ENCODE measurements at regions not wholly inside any gene's neighbourhood (a gene's known extent, or its start where the extent isn't known, plus 50 kb on each side); places are given as distances from the start of the nearest gene placed in this dataset.
"Not testable (repeated sequence)": the region's sequence is repeated elsewhere in the genome, so short reads cannot be mapped to it uniquely, and the experiment has no call there.

DNA sequence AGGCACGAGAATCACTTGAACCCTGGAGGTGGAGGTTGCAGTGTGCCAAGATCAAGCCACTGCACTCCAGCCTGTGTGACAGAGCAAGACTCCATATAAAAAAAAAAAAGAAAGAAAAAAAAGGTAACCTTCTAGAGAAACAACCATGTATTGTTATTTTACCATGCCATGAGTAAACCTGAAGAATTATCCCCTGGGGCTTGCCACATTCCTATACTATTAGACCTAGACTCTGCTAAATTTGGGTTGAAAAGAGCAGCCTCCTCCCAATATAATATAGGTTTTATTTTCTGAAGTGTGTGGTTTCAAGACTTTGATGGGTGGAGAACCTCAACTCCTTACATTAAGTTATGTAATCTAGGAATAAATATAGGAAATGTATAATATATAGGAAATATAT is 118.0 kb upstream of the KCTD3 start:
- DNase-seq; ATAC-seq; intact Hi-C loops (cut with DNase I): not testable (repeated sequence)

DNA sequence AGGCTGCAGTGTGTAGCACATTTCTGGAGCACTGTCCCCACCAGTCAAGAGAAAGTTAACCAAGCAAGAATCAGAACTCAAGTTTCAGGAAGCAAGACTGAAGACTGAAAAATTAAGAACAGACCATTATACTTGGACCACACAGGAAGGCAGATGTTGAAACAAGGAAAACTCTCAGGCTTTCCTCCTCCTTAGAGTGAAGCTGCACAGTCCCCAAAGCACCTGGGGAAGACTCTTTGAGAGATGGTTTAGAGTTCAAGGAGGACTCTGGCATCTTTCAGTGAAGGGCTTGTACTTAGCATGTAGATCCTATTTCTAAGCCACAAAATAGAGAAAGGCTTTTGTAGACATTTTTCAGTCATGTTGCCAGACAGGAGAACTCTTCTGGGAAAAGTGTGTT is 113.7 kb upstream of the KCTD3 start:
- no peak for ATAC-seq
- no peak for DNase-seq
- intact Hi-C loops (cut with DNase I), result no loop called here

DNA sequence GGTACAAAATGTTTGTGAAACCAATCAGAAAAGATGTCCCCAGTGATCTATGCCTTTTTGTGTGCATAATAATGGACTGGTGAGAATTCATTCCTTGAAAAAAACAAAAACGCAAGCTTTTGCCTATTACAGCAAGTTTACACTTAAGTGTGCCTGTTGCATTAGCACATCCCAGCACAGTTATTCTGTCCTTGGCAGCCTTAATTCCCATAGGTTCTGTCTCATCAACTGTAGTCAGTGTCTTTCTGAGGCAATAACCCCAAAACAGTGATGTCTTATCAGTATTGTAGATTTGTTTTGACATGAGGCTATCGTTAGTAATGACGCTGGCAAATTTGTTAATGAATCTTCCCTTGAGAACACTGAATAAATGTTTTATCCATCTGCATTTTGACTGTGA is 109.9 kb upstream of the KCTD3 start:
- no peak for ATAC-seq
- intact Hi-C loops (cut with DNase I), result no loop called here
- no peak for DNase-seq

DNA sequence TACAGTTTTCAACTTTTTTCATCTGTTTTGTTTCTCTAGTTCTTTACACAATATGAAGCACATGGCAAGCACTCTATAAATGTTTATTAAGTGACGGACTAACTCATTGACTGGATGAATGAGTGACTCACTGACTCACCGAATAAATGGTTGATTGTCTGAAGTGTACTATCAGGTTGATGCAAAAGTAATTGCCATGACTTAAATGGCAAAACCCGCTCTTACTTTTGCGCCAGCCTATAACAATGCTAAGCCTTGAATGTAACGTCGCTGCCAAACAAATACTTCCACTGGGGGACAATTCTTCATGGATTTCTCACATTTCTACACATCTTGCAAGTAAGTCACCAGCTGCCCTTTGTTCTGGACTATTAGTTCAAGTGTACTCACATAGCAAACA is 109.0 kb upstream of the KCTD3 start:
- intact Hi-C loops (cut with DNase I), result no loop called here
- no peak for DNase-seq
- no peak for ATAC-seq

DNA sequence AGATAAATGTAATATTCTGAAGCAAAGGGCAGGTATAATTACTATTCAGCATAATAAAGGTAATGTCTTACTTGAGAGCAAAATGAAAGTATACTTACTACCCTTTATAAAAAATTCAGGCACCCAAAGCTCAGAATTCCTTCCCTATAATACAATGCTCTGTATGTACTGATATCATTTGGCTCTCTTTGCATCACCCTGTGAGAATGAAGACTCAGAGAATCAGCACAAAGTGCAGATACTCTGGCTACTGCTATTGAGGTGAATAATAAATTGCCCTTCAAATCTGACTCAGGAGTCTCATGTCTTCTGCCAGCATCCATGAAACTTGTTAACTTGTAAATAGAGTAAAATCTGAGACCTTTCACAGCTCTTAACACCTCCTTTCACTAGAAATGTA is 108.5 kb upstream of the KCTD3 start:
- DNase-seq (no peak), ATAC-seq (no peak)
- intact Hi-C loops (cut with DNase I), result no loop called here

DNA sequence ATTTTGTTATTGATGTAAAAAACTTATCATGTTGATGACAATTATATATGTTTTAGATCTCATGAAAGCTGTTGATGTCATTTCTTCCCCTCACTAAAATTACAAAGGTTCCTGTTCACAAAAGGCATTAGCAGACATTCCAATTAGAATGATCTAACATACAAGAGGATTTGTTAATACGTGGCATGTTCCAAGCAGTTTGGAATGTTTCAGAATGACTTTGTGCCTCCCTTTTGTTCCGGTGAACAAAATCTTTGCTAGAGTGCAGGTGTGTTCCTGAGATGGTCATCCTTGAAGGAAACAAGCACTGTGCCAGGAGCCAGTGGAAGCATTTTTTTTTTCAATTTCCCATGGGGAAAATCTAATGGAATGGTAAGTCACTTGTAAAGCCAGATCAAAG is 108.0 kb upstream of the KCTD3 start:
- DNase-seq (no peak), ATAC-seq (no peak)
- intact Hi-C loops (cut with DNase I), result no loop called here

DNA sequence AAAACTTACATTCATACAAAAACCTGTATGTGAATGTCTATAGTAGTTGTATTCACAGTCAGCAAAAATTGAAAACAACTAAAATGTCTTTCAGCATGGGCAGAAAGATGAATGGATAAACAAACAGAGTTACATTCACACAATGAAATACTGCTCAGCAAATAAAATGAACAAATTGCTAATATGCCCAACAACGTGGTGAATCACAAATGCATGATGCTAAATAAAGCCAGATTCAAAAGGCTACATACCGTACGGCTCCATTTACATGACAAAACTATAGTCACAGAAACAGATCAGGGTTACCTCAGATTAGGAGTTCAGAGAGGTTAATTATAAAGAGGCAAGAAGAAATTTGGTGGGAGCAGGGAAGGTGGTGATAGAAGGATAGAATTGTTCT is 100.7 kb upstream of the KCTD3 start:
- DNase-seq (no peak), ATAC-seq (no peak)
- intact Hi-C loops (cut with DNase I), result no loop called here

DNA sequence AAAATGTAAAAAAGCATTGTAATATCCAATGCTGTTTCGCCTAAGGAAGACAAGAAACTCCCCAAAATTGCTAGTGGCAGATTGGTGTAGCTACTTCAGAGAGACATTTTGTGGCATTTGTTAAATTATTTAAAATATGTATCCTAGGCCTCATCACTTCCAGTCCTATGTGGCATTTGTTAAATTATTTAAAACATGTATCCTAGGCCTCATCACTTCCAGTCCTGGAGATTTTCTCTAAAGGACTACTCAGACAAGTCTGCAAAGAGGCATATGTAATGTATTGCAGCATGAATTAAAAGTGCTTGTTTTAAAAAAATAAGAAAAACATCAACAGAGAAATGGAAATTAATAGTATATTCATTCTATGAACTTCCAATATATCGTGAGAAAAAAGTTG is 95.6 kb upstream of the KCTD3 start:
- DNase-seq (no peak), ATAC-seq (no peak)
- intact Hi-C loops (cut with DNase I), result no loop called here

DNA sequence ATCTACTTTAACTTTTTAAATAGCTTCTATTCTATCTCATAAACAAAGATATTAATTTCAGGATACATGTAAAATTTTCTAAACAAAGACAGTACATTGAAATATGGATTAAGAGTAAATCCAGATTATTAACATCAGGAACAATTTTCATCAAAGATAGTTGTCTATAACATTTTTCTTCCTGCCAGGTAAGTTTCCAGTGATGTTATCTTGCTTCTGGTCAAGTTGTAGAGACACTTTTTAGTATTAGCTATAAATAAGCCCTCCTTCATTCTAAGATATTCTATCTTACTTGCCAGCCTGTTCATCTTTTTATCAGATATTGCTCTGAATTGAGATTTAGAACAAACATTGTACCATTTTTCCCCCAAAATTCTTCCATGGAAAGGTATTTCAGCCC is 94.4 kb upstream of the KCTD3 start:
- intact Hi-C loops (cut with DNase I), result no loop called here
- DNase-seq, result no peak
- no peak for ATAC-seq

DNA sequence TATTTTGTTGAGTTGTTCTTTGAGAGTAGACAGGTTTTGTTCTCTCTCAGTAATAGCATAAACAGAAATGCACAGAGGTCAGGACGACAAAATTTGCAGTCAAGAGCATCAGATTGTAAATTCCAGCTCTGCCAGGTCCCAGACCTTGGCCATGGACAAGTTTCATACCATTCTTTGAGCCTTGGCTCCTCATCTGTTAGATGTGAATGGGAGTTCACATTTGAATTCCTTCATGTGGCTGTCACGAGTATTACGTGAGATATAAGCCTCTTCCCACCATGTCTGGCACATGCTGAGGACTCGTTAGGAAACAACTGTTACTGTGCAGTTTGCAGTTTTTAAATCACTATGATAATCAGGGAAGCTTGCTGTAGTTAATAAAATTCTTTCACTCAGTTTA is 93.2 kb upstream of the KCTD3 start:
- DNase-seq, result no peak
- intact Hi-C loops (cut with DNase I), result no loop called here
- ATAC-seq, result no peak

DNA sequence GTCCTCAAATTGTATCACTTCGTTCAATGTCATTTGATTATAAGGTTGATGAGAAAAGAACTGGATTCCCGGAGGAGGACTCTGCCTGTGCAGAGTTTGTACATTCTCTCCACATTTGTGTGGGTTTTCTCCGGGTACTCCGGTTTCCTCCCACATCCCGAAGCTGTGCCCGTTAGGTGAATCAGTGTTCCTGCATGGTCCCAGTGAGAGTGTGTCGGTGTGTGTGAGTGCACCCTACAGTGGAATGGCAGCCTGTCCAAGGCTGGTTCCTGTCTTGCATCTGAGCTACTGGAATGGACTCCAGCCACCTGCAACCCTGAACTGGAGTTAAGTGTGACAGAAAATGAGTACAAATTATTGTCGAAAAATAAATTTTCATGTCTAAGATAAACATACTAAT is 92.2 kb upstream of the KCTD3 start:
- intact Hi-C loops (cut with DNase I), result no loop called here
- ATAC-seq (no peak), DNase-seq (no peak)

DNA sequence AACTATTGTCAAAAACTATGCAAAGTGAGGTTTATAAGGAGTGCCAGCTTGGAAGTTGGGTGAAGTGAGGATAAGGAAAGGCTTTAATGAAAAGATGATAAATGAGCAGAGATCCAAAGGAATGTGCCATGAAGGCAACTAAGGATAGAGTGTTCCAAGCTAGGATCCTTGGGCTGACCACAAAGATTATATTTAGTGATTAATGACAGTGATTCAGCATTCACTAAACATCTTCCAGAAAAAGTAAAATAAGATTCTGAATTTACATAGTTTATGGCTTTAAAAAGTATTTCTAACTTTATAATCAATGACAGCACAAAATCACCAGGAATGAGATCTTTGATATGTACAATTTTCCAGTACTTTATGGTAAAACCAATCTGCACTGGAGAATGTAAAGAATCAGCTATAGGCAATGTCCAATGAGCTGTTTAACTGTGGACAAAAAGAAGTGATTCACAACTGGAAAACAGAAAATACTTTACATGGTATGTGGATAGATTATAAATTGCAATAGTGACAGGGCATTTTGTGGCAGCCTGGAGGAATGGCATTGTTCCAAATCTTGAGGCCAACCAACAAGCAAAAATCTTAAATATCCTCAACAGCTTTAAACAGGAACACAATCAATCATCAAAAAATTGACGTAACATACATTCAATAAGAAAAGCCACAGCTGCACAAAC is 91.2 kb upstream of the KCTD3 start:
- intact Hi-C loops (cut with DNase I), result no loop called here
- DNase-seq (no peak), ATAC-seq (no peak)

DNA sequence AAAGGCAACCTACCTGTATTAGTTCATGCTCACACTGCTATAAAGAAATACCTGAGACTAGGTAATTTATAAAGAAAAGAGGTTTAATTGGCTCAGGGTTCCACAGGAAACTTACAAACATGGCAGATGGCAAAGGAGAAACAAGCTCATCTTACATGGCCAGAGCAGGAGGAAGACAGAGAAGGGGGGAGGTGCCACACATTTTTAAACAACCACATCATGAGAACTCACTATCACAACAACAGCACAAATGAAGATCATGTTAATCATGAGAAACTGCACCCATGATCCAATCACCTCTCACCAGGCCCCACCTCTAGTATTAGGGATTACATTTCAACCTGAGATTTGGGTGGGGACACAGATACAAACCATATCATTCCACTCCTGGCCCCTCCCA is 90.6 kb upstream of the KCTD3 start:
- intact Hi-C loops (cut with DNase I), result no loop called here
- ATAC-seq, result no peak

DNA sequence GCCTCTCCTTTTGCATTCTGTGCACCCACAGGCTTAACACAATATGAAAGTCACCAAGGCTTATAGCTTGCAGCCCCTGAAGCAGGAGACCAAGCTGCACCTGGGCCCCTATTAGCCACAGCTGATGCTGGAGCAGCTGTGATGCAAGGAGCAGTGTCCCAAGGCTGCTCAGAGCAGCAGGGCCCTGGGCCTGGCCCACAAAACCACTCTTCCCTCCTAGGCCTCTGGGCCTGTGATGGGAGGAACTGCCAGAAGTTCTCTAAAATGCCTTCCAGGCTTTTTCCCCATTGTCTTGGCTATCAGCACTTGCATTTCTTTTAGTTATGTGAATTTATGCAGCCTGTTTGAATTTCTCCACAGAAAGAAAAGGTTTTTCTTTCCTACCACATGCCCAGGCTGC is 89.5 kb upstream of the KCTD3 start:
- no peak for DNase-seq
- intact Hi-C loops (cut with DNase I), result no loop called here
- no peak for ATAC-seq

More for the DNA sequence above, 90.6 kb upstream of the KCTD3 start:
- DNase-seq, result no peak

DNA sequence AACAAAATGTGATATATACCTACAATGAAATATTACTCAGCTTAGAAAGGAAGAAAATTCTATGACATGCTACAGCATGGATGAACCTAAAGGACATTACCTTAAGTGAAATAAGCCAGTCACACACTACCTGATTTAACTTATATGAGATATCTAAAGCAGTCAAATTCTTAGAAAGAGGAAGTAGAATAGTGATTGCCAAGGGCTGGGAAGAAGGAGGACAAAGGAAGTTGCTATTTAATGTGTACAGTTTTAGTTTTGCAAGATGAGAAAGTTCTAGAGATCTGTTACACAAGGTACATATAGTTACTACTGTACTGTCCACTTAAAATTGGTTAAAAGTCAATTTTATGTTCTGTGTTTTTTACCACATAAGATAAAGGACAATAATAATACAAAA is 87.5 kb upstream of the KCTD3 start:
- intact Hi-C loops (cut with DNase I), result no loop called here
- no peak for DNase-seq
- ATAC-seq, result no peak

DNA sequence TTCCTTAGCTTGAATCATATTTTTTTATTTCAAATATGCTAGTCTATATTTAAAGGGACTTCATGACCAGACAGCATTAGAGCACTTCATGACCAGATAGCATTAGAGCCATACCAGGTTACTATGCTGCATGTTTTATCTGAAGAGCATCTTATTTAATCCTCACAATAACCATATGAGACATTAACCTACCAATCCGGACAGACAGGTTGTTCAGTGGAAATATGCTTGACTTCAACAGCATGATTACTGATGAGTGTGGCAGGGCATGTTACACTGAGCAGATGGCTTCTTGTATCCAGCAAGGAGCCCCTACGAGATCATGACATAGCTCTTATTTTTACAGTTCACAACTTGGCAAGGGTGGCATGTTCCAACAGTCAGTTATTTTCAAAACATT is 85.0 kb upstream of the KCTD3 start:
- ATAC-seq (no peak), DNase-seq (no peak)
- intact Hi-C loops (cut with DNase I), result no loop called here

DNA sequence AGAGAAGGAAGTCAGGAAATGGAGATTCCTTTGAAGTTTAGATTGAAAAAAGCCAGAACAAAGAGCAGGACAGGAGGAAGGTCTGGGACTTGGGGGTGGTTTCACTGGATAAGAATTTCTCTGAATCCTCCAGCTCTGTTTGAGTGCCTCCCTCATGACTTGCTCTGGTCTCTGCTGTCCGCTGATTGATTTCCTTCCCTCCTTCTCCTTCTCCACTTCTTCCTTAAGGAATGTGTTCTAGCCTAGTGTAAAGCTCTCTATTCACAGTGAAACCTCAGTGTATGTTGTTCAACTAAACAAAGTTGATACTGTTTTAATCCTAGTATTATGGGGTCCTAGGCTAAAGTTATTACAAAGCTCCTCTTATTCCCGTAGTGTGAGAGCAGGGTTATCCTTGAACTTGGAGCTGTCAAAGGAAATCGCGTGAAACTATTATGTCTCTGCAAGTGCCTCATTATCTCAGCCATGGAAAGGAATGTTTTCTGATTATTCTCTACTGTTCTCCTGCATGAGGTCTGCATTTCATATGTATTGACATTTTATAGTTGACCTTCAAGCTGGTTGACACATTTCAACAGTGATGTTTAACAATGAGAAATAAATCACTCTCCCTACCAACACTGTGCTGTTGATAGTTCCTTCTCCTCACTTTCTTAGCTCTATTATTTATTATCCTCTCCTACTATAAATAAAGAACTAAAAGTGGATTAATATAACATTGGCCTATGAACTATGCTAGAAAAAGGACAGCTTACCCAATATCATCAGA is 82.7 kb upstream of the KCTD3 start:
- no peak for DNase-seq
- intact Hi-C loops (cut with DNase I), result no loop called here
- ATAC-seq, result no peak

DNA sequence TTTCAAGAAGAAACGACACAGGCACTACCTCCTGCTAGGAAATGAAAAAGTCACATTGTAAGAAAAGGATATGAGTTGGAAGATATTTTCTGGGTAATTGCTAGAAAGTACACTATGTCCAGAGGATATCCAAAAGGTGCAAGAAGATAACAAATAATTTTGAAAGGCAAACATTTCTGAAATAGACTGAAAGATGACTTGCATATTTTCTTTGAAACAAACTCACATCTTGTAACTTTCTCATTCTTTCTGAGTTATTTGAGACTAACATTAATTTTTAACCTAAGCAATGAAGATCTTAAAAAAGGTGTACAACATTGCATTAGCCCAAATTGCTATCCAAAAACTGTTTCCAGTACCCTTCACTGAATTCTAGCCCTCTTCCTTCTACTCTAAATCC is 79.6 kb upstream of the KCTD3 start:
- ATAC-seq (no peak), DNase-seq (no peak)
- intact Hi-C loops (cut with DNase I), result no loop called here

DNA sequence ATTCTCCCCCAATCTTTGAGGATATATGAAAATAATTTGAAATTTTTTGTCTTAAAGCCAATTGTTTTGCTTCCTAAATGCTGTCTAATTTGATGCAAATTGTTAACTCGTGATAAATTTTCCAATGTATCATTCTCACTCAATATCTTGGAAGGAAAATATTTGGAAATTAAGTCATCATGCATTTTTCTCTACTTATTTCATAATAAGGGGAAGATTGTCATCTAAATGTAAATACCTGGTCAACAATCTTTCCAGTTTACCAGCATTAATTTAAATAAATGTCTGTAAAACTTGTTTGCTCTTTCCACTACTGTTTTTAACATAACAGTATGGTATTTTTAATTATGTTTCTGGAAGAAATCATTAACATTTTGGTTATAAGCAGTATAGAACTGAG is 78.3 kb upstream of the KCTD3 start:
- intact Hi-C loops (cut with DNase I), result no loop called here
- ATAC-seq, result no peak
- DNase-seq, result no peak

DNA sequence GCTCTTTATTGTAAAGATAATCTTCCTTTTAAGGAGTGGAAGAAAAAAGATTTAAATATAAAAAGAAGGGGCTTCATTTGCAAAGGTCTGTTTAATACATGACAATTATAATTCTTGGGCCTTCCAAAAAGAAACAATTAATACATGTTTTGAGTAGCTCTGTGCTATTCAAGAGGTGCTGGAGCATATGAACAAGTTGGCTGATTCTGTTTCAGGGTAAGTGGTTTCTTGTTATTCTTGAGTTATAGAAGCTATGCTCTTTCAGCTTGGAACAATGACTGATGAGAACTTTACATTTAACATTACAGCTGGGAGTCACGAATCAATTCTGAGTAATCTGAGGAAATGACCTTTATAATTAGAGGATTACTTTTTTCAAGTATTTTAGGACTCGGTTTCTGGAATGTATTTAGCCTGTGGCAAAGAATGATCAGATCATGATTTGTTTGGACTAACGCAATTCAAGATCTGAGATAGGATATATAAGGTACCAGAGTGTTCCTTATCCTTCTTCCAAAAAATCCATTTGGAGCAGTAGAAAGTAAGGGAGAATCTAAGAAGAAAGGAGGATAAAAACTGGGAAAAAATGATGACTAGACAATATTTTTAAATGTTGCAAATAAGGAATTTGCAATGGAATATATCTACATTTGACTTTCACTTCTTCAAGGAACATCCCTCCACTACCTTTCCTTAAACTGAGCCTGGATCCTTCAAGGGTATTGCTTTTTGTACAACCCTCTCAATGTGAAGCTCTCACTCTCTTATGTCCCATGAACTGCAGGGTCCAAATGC is 77.1 kb upstream of the KCTD3 start:
- intact Hi-C loops (cut with DNase I), result no loop called here
- ATAC-seq (no peak), DNase-seq (no peak)

DNA sequence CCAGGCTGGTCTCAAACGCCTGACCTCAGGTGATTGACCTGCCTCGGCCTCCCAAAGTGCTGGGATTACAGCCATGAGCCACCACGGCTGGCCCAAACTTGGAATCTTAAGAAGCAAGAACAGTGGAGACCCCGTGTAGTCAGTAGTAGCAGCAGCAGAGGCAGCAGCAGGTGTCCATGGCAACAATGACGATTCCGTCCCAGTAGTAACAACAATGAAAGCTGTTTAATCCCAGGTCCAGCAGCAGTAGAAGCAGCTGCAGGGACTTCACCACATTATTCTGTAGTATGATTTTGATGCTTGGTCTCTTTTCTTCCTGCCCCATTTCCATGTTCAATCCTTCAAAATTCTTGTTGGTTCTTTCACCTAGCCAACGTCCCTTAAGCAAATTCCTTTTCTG is 69.6 kb upstream of the KCTD3 start:
- no peak for DNase-seq
- no peak for ATAC-seq
- intact Hi-C loops (cut with DNase I), result no loop called here
